HG03460 (cell line): ENCODE measurements at regions not wholly inside any gene's neighbourhood (a gene's known extent, or its start where the extent isn't known, plus 50 kb on each side); places are given as distances from the start of the nearest gene placed in this dataset.

ENCODE experiments used
- ATAC-seq: cut with Tn5 transposase; IDR thresholded peaks from one replicate; pipeline ENCODE4 v1.9.1; 2021; ENCODE audit not compliant: unreplicated experiment

DNA sequence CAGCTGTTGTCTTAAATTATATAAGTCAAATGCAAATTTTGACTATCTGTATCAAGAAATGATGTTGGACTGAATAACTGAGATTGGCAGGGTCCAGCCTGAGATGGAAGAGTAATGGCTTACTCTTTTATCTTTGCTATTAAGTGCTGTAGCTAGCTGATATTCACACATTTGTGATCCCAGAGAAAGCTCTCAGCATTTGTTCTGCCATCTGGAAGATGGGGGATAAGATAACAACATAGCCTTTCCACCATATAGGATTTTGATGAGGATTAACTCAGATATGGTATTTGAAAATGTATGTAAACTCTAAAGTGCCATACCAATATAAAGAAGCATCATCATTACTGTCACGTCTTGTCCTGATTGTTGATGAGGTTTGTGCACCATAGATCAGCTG is 1063.2 kb upstream of the TENM4 start:
- ATAC-seq: no peak

- ATAC-seq: no peak
Measured at GRCh38 chr11:80502511-80502910, 1061.7 kb upstream of the TENM4 start.

DNA sequence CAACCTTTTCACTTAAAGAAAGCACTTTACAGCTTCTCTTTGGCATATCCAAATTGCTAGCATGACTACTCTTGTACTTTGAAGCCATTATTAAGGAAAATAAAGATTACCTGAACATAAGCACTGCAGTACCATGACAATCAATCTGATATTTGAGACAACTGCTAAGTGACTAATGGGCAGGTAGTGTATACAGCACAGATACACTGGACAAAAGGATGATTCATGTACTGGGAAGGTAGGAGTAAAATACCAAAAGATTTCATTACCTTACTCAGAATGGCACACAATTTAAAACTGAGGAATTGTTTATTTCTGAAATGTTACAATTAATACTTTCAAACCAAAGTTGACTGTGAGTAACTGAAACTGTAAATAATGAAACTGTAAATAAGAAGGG is 1054.3 kb upstream of the TENM4 start:
- no peak for ATAC-seq

DNA sequence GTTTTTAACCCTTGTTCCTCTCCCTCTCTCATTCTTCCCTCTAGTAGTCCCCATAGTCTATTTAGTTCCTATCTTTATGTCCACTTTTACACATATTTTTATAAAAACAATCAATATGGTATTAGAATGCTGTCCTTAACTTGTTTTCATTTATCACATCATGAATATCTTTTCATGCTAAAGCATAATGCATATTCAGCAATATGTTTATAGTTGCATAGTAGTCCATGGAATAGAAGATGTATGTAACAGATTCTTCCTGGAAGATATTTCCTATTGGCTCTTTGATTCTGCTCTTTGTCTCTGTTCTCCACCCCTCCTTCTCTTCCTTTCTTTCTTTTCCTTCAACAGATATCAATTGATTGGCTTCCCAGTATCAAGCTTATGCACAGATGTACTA is 1047.1 kb upstream of the TENM4 start:
- no peak for ATAC-seq

GRCh38 chr11:80486678-80487077 is 1045.8 kb upstream of the TENM4 start:
- ATAC-seq: no peak

DNA sequence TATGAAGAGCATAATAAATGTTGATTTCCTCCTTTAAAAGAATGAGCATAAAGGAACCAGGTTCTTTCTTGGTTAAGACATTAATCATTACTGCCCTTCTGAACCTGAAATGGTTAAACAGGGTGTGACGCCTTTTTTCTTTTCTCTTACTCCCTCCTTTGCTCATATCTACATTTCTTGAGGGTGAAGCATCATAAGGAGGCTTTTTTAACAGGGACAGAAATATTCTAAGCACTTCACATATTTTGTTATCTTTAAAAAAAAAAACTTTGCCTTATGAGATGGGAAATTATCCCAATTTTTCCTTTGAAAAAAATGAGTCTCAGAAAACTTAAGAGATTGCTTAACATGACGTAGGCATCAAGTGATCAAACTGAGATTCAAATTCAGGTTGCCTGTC is 1036.3 kb upstream of the TENM4 start:
- ATAC-seq: no peak

- ATAC-seq: no peak
Measured at GRCh38 chr11:80473562-80473961, 1032.7 kb upstream of the TENM4 start.

- ATAC-seq: no peak
Measured at GRCh38 chr11:80469871-80470270, 1029.0 kb upstream of the TENM4 start.

- ATAC-seq: no peak
Measured at GRCh38 chr11:80466570-80466969, 1025.7 kb upstream of the TENM4 start.

GRCh38 chr11:80462211-80462610 is 1021.4 kb upstream of the TENM4 start:
- ATAC-seq: no peak

DNA sequence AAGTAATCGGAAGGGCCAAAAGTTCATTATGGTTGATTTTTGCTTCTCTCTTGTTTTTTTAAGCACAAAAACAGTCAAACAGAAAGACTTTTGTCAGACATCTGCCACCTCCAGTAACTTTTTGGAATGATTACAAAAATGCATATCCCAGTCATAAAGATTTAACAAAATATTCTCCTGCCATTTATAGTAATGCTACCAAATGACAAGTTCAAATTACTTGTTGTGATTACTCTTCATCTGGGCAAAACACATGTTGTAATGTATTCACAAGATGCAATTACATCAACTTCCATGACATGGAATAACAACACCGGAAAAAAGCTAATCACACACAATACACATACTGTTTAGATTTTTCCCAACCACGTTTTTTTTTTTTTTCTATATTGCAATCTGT is 1017.5 kb upstream of the TENM4 start:
- ATAC-seq: no peak

- no peak for ATAC-seq
Measured at GRCh38 chr11:80457823-80458222, 1017.0 kb upstream of the TENM4 start.

DNA sequence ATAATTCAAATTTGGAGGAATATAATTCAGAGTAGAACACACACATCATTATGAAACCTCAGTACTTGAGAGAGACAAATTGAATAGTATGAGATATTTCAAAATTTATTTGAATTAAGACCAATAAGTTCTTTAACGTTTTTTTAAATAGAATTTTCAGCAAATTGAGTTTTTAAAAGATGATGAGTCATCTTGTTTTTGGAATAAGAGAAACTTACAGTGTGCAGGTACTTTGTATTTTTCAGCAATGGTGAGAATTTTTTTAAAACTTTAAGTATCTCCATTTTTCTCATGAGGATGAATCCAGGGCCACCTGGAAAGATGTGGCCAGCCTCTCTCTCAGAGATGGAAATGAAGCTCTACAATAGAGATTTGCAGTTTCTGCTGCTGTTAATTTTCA is 1015.0 kb upstream of the TENM4 start:
- no peak for ATAC-seq

DNA sequence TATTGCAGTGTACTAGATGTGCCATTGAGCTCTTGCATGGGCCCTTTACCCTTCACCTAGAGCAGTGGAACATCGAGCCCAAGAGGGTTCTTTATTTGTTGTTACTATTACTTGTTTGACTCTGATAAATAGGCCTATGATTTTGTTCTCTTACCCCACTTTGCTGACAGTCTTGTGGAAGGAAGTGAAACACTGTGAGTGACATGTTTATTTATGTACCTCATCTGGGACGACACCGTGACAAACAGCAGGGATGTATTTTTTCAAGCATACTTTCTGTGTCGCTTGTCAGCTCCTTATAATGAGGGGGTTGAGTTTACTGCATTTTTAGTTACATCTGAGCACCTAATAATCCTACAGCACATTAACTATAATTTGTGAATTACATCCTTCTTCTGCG is 1010.3 kb upstream of the TENM4 start:
- no peak for ATAC-seq

DNA sequence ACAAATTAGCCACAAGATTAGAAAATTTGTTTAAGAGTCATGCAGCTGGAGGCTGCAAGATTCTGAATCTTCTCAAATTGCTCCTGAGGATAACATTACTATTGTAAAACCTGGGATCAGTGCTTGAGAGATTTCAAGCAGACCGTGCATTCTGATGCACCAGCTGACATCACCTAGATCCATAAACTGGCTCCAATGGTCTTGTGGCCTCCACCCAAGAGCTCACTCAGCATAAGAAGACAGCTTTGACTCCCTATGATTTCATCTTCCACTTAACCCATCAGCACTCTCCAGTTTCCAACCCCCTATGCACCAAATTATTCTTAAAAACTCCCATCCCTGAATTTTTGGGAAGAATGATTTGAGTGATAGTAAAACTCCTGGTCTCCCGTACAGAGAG is 1007.9 kb upstream of the TENM4 start:
- ATAC-seq: no peak

DNA sequence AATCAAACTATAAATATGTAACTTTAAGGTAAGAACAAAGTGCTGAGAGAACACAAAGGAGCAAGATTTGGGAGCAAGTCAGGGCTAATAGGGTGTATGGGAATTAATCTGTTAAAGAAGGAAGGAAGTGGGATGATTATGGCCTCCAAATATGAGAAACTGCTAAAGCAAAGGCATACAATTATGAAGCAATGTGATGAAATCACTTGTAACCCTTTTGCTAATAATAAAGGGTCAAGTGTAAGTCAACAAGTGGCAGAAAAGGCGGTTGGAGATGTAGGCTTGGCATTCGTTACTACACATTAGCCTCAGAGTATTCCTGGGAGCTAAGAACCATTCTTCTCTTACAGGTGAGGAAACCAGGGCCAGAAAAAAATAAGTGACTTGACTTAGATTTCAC is 1002.3 kb upstream of the TENM4 start:
- ATAC-seq: no peak

GRCh38 chr11:80441821-80442220 is 1001.0 kb upstream of the TENM4 start:
- ATAC-seq: no peak

DNA sequence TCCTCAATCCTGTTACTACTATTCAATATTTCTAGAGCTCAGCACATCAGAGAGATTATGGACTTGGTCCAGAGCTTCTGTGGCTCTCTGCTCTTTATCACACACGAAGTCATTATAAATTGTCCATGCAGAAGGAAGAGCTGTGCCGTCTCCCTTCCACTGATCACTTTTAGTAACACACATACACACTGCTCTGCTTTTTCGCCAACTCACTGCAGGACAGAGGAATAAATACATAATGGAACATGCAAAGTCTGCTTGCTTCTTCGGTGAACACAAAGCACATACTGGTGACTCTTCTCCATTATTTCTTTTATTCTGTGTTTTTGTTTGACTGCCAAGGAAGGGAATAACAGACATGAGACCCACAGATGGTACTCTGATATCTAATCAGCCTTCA is 1000.0 kb upstream of the TENM4 start:
- ATAC-seq: no peak

DNA sequence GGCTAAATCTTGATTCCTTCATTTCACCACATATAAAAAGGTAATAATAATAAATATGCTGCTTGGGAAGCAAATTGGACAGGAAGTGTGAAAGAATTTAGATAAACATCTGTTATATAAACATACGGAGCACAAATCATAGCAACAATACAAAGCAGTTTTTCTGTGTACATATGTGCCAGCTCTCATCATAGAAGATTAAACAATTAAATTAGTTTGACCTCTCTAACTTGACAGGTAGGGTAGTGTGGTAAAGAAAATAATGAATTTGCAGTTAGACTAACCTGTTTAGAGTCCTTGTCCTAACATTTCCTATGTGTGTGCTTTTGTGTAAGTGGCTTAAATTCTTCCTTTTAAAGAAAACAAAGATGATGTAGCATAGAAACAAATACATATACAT is 995.7 kb upstream of the TENM4 start:
- no peak for ATAC-seq

DNA sequence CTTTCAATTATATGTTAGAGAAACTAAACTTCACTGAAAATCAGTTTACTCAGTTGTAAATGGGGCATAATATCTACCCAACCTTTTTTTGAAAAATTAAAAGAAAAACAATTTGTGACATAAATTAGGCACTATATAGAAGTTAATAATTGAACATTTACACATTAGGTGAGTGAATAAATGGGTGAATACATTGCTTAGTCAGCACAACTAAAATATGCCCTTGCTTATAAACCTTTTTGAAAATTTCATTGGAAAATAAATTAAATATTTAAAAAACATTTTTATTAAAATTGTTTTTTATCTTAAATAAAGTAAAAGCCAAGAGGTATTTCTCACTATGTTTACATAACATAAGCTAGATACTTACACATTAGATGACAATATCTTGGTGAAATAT is 994.5 kb upstream of the TENM4 start:
- ATAC-seq: no peak

GRCh38 chr11:80432057-80432456 is 991.2 kb upstream of the TENM4 start:
- ATAC-seq: no peak

GRCh38 chr11:80424012-80424695 is 983.3 kb upstream of the TENM4 start:
- ATAC-seq: no peak

DNA sequence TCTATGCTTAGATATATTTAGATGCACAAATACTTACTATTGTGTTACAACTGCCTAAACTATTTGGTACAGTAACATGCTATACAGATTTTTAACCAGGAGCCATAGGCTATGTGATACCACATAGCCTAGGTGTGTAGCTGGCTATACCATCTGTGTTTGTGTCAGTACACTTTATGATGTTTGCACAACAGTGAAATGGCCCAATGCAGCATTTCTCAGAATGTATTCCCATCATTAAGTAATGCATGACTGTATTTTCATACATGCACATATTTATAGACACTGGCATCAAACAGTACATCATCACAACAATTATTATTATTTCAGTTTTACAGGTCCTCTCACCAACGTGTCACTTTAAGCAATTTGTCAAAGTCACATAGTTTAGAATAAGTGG is 979.5 kb upstream of the TENM4 start:
- ATAC-seq: no peak

GRCh38 chr11:80417681-80418080 is 976.9 kb upstream of the TENM4 start:
- no peak for ATAC-seq
